Vagina (tissue), 2 donors: ENCODE measurements at regions not wholly inside any gene's neighbourhood (a gene's known extent, or its start where the extent isn't known, plus 50 kb on each side); places are given as distances from the start of the nearest gene placed in this dataset.
"Not testable (repeated sequence)": the region's sequence is repeated elsewhere in the genome, so short reads cannot be mapped to it uniquely, and the experiment has no call there.

ENCODE experiments used
- DNase-seq, 2 donors: peaks; one replicate each; pipeline ENCODE4 v3.0.0-alpha.2; 2017; ENCODE audit errors: extremely low spot score in 2 of 2
- H3K27ac ChIP-seq: fragments of 200-600 bp; sonication (generic); one replicate; pipeline ENCODE4 v1.5.1; 2019
- H3K27me3 ChIP-seq: fragments of 200-600 bp; sonication (generic); one replicate; pipeline ENCODE4 v1.5.1; 2019
- H3K36me3 ChIP-seq, 2 donors: fragments of 200-600 bp; sonication (generic); one replicate each; pipeline ENCODE4 v1.5.1; 2017 to 2019
- H3K4me1 ChIP-seq: fragments of 200-600 bp; sonication (generic); one replicate; pipeline ENCODE4 v1.5.1; 2019
- H3K4me3 ChIP-seq, 2 donors: fragments of 200-600 bp; sonication (generic); 1 replicate in 1 of 2; 2 replicates in 1 of 2; pipeline ENCODE4 v1.5.1; 2016 to 2019
- H3K9me3 ChIP-seq: fragments of 200-600 bp; sonication (generic); one replicate; pipeline ENCODE4 v1.5.1; 2019
- POLR2A ChIP-seq, 2 donors: fragments of 450-650 bp; IDR thresholded peaks; one replicate each; pipeline ENCODE4 v1.6.1; 2017; ENCODE audit warnings: antibody characterized with exemption in 2 of 2, mild to moderate bottlenecking in 2 of 2, moderate library complexity in 2 of 2
- POLR2AphosphoS5 ChIP-seq, 2 donors: sonication (generic); formaldehyde crosslinking; IDR thresholded peaks; one replicate each; pipeline ENCODE4 v1.9.0; 2017; ENCODE audit warnings: antibody characterized with exemption in 2 of 2, mild to moderate bottlenecking in 2 of 2, low read depth in 1 of 2; ENCODE audit not compliant: insufficient read depth in 1 of 2
- intact Hi-C: fragments of 100-400 bp; cut with DNase I; formaldehyde crosslinking; loops from one replicate; pipeline ENCODE4 v1.15.1; 2023
- TF ChIP-seq, protein P1 (sequence below), 3 experiments: fragments of 450-650 bp in 2 of 3; fragments of 200-600 bp in 1 of 3; sonication (generic) in 1 of 3; IDR thresholded peaks; one replicate each; pipeline ENCODE4 v1.5.1; 2017 to 2019; ENCODE audit warnings: antibody characterized with exemption in 3 of 3, mild to moderate bottlenecking in 2 of 3, moderate library complexity in 2 of 3

DNA sequence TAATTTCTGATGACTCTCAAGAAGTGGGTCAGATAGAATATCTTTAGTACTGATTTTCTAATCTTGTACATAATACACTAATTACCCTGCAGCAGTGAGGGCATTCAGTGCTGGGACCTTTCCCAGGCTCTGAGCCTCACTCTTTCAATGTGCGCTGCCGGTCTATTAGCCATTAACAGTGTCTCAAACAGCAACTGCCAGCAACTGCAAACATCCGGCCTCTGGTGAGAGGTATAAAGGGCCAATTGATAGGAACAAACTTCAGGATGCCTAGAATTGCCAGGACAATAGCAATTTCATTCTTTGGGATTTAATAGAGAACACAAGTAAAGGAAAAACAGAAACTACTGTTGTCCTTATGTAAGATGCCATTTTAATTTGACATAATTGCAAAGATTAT is 604.4 kb upstream of the SPRY2 start:
- intact Hi-C loops: no loop called here
- Histone ChIP-seq H3K4me1 (no peaks in the 10 kb centered on the region), H3K4me3 (no peak overlapping the region), H3K27ac (no peak overlapping the region), H3K36me3 (no peaks in the 10 kb centered on the region), H3K27me3 (no peaks in the 10 kb centered on the region), H3K9me3 (no peaks in the 10 kb centered on the region)
- DNase-seq: no peak
- TF ChIP-seq POLR2A (IDR thresholded peaks at IDR 0.05): no peak
- TF ChIP-seq, protein P1, sequence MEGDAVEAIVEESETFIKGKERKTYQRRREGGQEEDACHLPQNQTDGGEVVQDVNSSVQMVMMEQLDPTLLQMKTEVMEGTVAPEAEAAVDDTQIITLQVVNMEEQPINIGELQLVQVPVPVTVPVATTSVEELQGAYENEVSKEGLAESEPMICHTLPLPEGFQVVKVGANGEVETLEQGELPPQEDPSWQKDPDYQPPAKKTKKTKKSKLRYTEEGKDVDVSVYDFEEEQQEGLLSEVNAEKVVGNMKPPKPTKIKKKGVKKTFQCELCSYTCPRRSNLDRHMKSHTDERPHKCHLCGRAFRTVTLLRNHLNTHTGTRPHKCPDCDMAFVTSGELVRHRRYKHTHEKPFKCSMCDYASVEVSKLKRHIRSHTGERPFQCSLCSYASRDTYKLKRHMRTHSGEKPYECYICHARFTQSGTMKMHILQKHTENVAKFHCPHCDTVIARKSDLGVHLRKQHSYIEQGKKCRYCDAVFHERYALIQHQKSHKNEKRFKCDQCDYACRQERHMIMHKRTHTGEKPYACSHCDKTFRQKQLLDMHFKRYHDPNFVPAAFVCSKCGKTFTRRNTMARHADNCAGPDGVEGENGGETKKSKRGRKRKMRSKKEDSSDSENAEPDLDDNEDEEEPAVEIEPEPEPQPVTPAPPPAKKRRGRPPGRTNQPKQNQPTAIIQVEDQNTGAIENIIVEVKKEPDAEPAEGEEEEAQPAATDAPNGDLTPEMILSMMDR (IDR thresholded peaks at IDR 0.05): no peak
- TF ChIP-seq POLR2AphosphoS5 (IDR thresholded peaks at IDR 0.05; ENCODE audit: insufficient read depth in 1 of 2, low read depth in 1 of 2): no peak

DNA sequence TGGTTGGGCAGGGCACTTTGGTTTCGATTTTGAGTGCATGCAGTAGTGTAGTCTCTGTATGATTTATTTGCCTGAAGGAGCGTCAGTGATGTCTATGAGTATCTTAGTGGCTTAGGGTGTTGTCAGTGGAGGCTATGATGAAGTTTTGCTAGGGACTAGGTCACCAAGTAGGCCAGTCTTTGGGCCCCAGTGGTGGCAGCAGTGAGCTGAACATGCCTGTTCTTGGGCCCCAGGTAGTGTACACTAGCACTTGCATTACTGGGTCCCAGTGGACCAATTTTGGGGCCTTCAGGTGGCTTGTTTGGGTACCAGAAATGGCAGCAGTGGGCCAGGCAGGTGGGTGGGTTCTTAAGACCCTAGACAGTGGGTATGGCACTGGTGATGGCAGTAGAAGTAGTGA is 598.7 kb upstream of the SPRY2 start:
- TF ChIP-seq, protein P1 (IDR thresholded peaks at IDR 0.05): no peak
- TF ChIP-seq POLR2AphosphoS5 (IDR thresholded peaks at IDR 0.05; ENCODE audit: insufficient read depth in 1 of 2, low read depth in 1 of 2): no peak
- no peak for TF ChIP-seq POLR2A (IDR thresholded peaks at IDR 0.05)
- H3K36me3 ChIP-seq: no peaks in the 10 kb centered on the region
- no peak for DNase-seq
- no peaks in the 10 kb centered on the region for H3K27me3 ChIP-seq
- H3K4me3 ChIP-seq: no peak overlapping the region
- intact Hi-C loops: no loop called here
- H3K9me3 ChIP-seq: no peaks in the 10 kb centered on the region
- H3K4me1 ChIP-seq: no peaks in the 10 kb centered on the region
- H3K27ac ChIP-seq: no peak overlapping the region

DNA sequence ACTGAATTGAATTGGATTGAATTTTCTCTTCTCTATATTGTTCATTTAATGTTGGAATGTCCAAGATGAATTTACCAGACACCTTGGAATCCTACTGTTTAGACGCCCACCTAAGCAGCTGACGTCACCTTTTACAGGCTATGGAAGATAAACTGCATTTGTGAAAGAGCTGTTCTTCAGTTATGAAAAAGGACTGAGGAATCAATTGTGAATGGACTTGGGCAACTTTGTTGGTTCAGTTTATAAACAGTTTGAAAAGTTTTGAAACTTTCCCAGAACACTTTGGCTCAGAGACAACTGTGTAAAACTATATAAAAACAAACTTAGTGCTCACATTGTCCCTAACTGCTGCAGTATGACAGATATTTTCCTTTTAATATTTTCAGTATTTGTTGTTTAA is 590.8 kb upstream of the SPRY2 start:
- Histone ChIP-seq H3K36me3 (no peaks in the 10 kb centered on the region), H3K4me3 (no peak overlapping the region), H3K9me3 (no peaks in the 10 kb centered on the region), H3K27me3 (no peaks in the 10 kb centered on the region), H3K4me1 (no peaks in the 10 kb centered on the region), H3K27ac (no peak overlapping the region)
- TF ChIP-seq POLR2A (IDR thresholded peaks at IDR 0.05): no peak
- DNase-seq: no peak
- intact Hi-C loops: no loop called here

DNA sequence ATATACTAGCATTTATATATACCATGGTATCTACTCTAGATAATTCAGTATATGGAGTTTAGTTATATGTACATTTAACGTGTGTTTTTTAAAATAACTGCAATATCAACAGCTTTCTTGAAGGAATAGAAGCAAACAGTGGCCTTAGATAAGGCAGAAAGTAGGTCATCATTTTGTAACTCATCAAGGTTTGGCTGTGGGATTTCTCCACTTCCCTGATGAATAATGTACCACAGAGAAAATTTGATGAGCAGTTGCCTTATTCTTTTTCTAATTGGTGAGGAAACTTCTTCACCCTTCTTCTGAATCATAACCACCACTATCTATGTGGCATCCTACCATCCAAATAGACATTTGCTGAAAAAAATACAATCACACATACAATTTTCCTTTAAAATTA is 590.2 kb upstream of the SPRY2 start:
- H3K36me3 ChIP-seq: no peaks in the 10 kb centered on the region
- intact Hi-C loops: no loop called here
- no peaks in the 10 kb centered on the region for H3K27me3 ChIP-seq
- H3K9me3 ChIP-seq: no peaks in the 10 kb centered on the region
- no peak overlapping the region for H3K4me3 ChIP-seq
- TF ChIP-seq POLR2AphosphoS5 (IDR thresholded peaks at IDR 0.05; ENCODE audit: insufficient read depth in 1 of 2, low read depth in 1 of 2) (no peak), POLR2A (IDR thresholded peaks at IDR 0.05) (no peak)
- TF ChIP-seq, protein P1 (IDR thresholded peaks at IDR 0.05): no peak
- no peaks in the 10 kb centered on the region for H3K4me1 ChIP-seq
- H3K27ac ChIP-seq: no peak overlapping the region
- DNase-seq: no peak

DNA sequence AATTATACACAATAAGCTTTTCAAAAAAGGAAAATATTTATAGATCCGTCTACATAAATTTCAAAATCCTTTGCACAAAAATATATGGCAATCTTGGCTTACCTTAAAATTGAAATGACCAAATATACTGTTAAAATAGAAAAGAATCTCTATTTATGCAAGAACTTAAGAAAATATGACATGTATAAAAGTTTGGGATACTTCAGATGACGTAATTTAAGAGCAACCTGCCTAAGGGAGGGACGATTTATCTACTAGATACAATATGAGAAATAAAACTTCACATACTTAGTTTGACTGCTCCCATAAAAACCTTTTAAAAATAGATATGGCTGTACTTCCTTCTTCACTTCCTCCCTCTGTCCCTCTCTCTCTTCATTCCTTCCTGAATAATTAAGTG is 587.3 kb upstream of the SPRY2 start:
- intact Hi-C loops: no loop called here
- no peaks in the 10 kb centered on the region for H3K36me3 ChIP-seq
- no peak overlapping the region for H3K27ac ChIP-seq
- TF ChIP-seq POLR2AphosphoS5 (IDR thresholded peaks at IDR 0.05; ENCODE audit: insufficient read depth in 1 of 2, low read depth in 1 of 2): no peak
- TF ChIP-seq POLR2A (IDR thresholded peaks at IDR 0.05): no peak
- TF ChIP-seq, protein P1 (IDR thresholded peaks at IDR 0.05): no peak
- H3K4me3 ChIP-seq: no peak overlapping the region
- no peaks in the 10 kb centered on the region for H3K27me3 ChIP-seq
- no peak for DNase-seq
- no peaks in the 10 kb centered on the region for H3K4me1 ChIP-seq
- H3K9me3 ChIP-seq: no peaks in the 10 kb centered on the region

DNA sequence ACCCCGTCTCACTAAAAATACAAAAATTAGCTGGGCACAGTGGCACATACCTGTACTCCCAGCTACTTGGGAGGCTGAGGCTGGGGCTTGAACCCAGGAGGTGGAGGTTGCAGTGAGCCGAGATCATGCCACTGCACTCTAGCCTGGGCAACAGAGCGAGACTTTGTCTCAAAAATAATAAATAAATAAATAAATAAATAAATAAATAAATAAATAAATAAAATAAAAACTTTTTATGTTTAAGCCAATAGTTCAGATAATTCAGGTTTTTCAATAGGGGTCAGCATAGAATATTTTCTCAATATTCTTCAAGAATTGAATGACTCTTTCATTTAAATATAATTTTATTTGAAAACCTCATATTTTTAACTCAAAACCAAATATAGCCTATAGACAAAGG is 585.1 kb upstream of the SPRY2 start:
- H3K9me3 ChIP-seq, DNase-seq, H3K27me3 ChIP-seq, H3K4me1 ChIP-seq, intact Hi-C loops, H3K36me3 ChIP-seq, H3K4me3 ChIP-seq, H3K27ac ChIP-seq: not testable (repeated sequence)
